HepG2 (cell line): ENCODE measurements at regions not wholly inside any gene's neighbourhood (a gene's known extent, or its start where the extent isn't known, plus 50 kb on each side); places are given as distances from the start of the nearest gene placed in this dataset.

Experiments
- ATAC-seq: fragments of 200-7000 bp; cut with Tn5 transposase; 3 replicates; pipeline ENCODE4 v1.9.1; 2020; ENCODE audit warnings: mild to moderate bottlenecking, moderate library complexity
- BruUV-seq: library from RNA; stranded (reverse); fragments of 400-500 nt; replicated peaks from 2 replicates; lab custom pipeline; 2021; lab: Mats Ljungman, UMichigan
- CTCF ChIA-PET: fragments of 300-600 bp; formaldehyde crosslinking; extraction: SDS; loops from one replicate; lab custom pipeline; 2021; ENCODE audit warnings: low total read pairs, inconsistent platforms, low intra/inter-chr PET ratio; lab: Yijun Ruan, JAX
- POLR2A ChIA-PET: fragments of 350-600 bp; sonication (Branson Sonifier 250); formaldehyde crosslinking; loops from one replicate; lab custom pipeline; 2020; ENCODE audit warnings: antibody characterized with exemption, inconsistent platforms; lab: Yijun Ruan, JAX
- DNase-seq: peaks from one replicate; pipeline ENCODE4 v3.0.0-alpha.2; 2015; ENCODE audit warnings: low spot score
- FAIRE-seq: peaks from 3 replicates; lab custom pipeline; 2011; peaks lifted over from hg19 to GRCh38; lab: Jason Lieb, UNC
- H2AFZ ChIP-seq: one replicate; pipeline ENCODE4 v1.6.1; 2011; ENCODE audit warnings: low read length, inconsistent platforms
- H3K27ac ChIP-seq: fragments of 300-600 bp; 3 replicates; pipeline ENCODE4 v1.8.0; 2011; ENCODE audit warnings: mixed run types, mild to moderate bottlenecking, mixed read lengths, low read length, inconsistent platforms; ENCODE audit not compliant: insufficient read depth; ENCODE audit errors: extremely low read length
- H3K27me3 ChIP-seq, 2 experiments: fragments of 200-600 bp in 1 of 2; 2 replicates in 1 of 2; 3 replicates in 1 of 2; pipeline versions ENCODE4 v1.6.0 to v1.8.0; 2011; ENCODE audit warnings: low read length in 2 of 2, mild to moderate bottlenecking in 2 of 2, moderate library complexity in 2 of 2, inconsistent platforms in 1 of 2; ENCODE audit not compliant: insufficient read depth in 2 of 2, control insufficient read depth in 1 of 2
- H3K36me3 ChIP-seq, 2 experiments: fragments of 200-600 bp in 1 of 2; replicated peaks in 1 of 2; 2 replicates in 1 of 2; 3 replicates in 1 of 2; pipeline versions ENCODE4 v1.5.1 to v1.8.0; 2011; ENCODE audit warnings: low read length in 2 of 2, inconsistent platforms in 1 of 2; ENCODE audit not compliant: insufficient read depth in 2 of 2, control insufficient read depth in 1 of 2
- H3K4me1 ChIP-seq: 2 replicates; pipeline ENCODE4 v1.5.1; 2012; ENCODE audit warnings: low read length, inconsistent platforms; ENCODE audit not compliant: insufficient read depth
- H3K4me2 ChIP-seq: 2 replicates; pipeline ENCODE4 v1.6.0; 2011; ENCODE audit warnings: low read depth, low read length, inconsistent platforms
- H3K4me3 ChIP-seq, 3 experiments: fragments of 200-600 bp in 1 of 3; sonication (generic), shearing (Covaris generic) in 1 of 3; replicated peaks in 1 of 3; 2 replicates each; pipeline ENCODE4 v1.5.1; 2011 to 2016; ENCODE audit warnings: low read length in 3 of 3, inconsistent platforms in 2 of 3, low read depth in 2 of 3, mild to moderate bottlenecking in 2 of 3, control low read depth in 1 of 3, mixed read lengths in 1 of 3; ENCODE audit not compliant: insufficient read depth in 1 of 3
- H3K79me2 ChIP-seq: one replicate; pipeline ENCODE4 v1.6.1; 2011; ENCODE audit warnings: low read length, inconsistent platforms; ENCODE audit not compliant: insufficient read depth
- H3K9ac ChIP-seq: 2 replicates; pipeline ENCODE4 v1.6.0; 2011; ENCODE audit warnings: mild to moderate bottlenecking, low read depth, low read length, inconsistent platforms; ENCODE audit not compliant: insufficient read depth
- H3K9me3 ChIP-seq: 2 replicates; pipeline ENCODE4 v1.5.1; 2012; ENCODE audit warnings: mild to moderate bottlenecking, low read length
- H4K20me1 ChIP-seq: 2 replicates; pipeline ENCODE4 v1.6.0; 2011; ENCODE audit warnings: inconsistent platforms, mild to moderate bottlenecking, low read length, moderate library complexity; ENCODE audit not compliant: insufficient read depth
- DNMT3B ChIP-seq: conservative IDR thresholded peaks from 2 replicates; pipeline ENCODE4 v1.6.1; 2016; ENCODE audit warnings: missing biosample characterization, control low read depth
- FOXM1 ChIP-seq: sonication (generic); formaldehyde crosslinking; IDR thresholded peaks from 2 replicates; pipeline ENCODE4 v1.5.0; 2020; ENCODE audit warnings: missing genetic modification reagents
- HMG20A ChIP-seq: IDR thresholded peaks from 2 replicates; pipeline ENCODE4 v1.6.1; 2016; ENCODE audit warnings: borderline replicate concordance
- NFKB2 ChIP-seq: sonication (generic); formaldehyde crosslinking; IDR thresholded peaks from 2 replicates; pipeline ENCODE4 v1.4.0; 2020; ENCODE audit warnings: missing genetic modification reagents, borderline replicate concordance
- POGK ChIP-seq: sonication (generic); formaldehyde crosslinking; conservative IDR thresholded peaks from 2 replicates; pipeline ENCODE4 v1.8.0; 2022; ENCODE audit warnings: mild to moderate bottlenecking, moderate library complexity, missing genetic modification reagents
- REXO4 ChIP-seq: sonication (generic); formaldehyde crosslinking; IDR thresholded peaks from 2 replicates; pipeline ENCODE4 v1.8.0; 2022; ENCODE audit warnings: missing genetic modification reagents, mild to moderate bottlenecking, borderline replicate concordance
- RFX5 ChIP-seq: IDR thresholded peaks from 2 replicates; pipeline ENCODE4 v1.6.1; 2011; ENCODE audit warnings: low read depth, low read length, improper control_type of control experiment
- SMARCE1 ChIP-seq: fragments of 450-650 bp; IDR thresholded peaks from 2 replicates; pipeline ENCODE4 v1.6.1; 2017; ENCODE audit warnings: borderline replicate concordance
- SYNCRIP ChIP-seq: fragments of 200-400 bp; formaldehyde crosslinking; IDR thresholded peaks from 2 replicates; pipeline ENCODE4 v1.6.1; 2018; ENCODE audit warnings: mild to moderate bottlenecking, low read depth, low read length; ENCODE audit not compliant: insufficient read depth
- TBL1XR1 ChIP-seq: fragments of 150-350 bp; IDR thresholded peaks from 2 replicates; pipeline ENCODE4 v1.6.1; 2014; ENCODE audit warnings: borderline replicate concordance, low read length; ENCODE audit not compliant: partially characterized antibody
- TGIF2 ChIP-seq: IDR thresholded peaks from 2 replicates; pipeline ENCODE4 v1.6.1; 2016; ENCODE audit warnings: control low read depth, missing compliant biosample characterization
- XRCC5 ChIP-seq: fragments of 200-400 bp; formaldehyde crosslinking; optimal IDR thresholded peaks from 2 replicates; pipeline ENCODE3; 2017; ENCODE audit warnings: mild to moderate bottlenecking, low read length
- ZBTB8A ChIP-seq: sonication (generic); formaldehyde crosslinking; IDR thresholded peaks from 2 replicates; pipeline ENCODE4 v1.4.0; 2020; ENCODE audit warnings: mild to moderate bottlenecking, low read depth, missing genetic modification reagents, borderline replicate concordance
- ZNF224 ChIP-seq: sonication (generic); formaldehyde crosslinking; IDR thresholded peaks from 2 replicates; pipeline ENCODE4 v1.5.0; 2020; ENCODE audit warnings: mild to moderate bottlenecking, missing genetic modification reagents
- ZNF33B ChIP-seq: sonication (generic); formaldehyde crosslinking; IDR thresholded peaks from 2 replicates; pipeline ENCODE4 v1.5.1; 2020; ENCODE audit warnings: mild to moderate bottlenecking, missing genetic modification reagents
- ZNF407 ChIP-seq: sonication (generic); formaldehyde crosslinking; IDR thresholded peaks from one replicate; pipeline ENCODE4 v1.5.1; 2020; ENCODE audit warnings: mild to moderate bottlenecking, missing genetic modification reagents; ENCODE audit errors: not compliant biosample characterization
- ZNF737 ChIP-seq: sonication (generic); formaldehyde crosslinking; IDR thresholded peaks from 2 replicates; pipeline ENCODE4 v1.5.0; 2020; ENCODE audit warnings: missing genetic modification reagents, mild to moderate bottlenecking, borderline replicate concordance
- ZNF788 ChIP-seq: sonication (generic); formaldehyde crosslinking; IDR thresholded peaks from 2 replicates; pipeline ENCODE4 v1.5.0; 2020; ENCODE audit warnings: mild to moderate bottlenecking, missing genetic modification reagents, borderline replicate concordance
- WGBS: methylation state at CpG from one replicate; pipeline ENCODE4 v1.1.6; 2017; ENCODE audit warnings: low lambda C conversion rate; 5-methylcytosine and 5-hydroxymethylcytosine counted together
- in situ Hi-C: cut with HindIII; loops from 2 replicates; pipeline ENCODE4 v1.10.0; 2017; ENCODE audit warnings: low pct_unique_long_range_greater_than_20kb; ENCODE audit not compliant: extremely low pct_ligation_motif_present
- intact Hi-C: fragments of 100-400 bp; cut with micrococcal nuclease; formaldehyde crosslinking; loops from one replicate; pipeline ENCODE4 v1.10.0; 2022; ENCODE audit not compliant: unreplicated experiment

- no TSS peak for BruUV-seq
- in situ Hi-C loops (no loop called here), intact Hi-C loops (loop anchor here (5.0 kb wide), 3 partner anchors 57 to 328 kb away; no protein-coding TSS in a partner anchor)
- no peak overlapping the region for H2AFZ ChIP-seq
- no peak overlapping the region for H3K4me3 ChIP-seq
- no peaks in the 10 kb centered on the region for H3K27me3 ChIP-seq
- CTCF ChIA-PET = no interaction called here
- H4K20me1 ChIP-seq = no peaks in the 10 kb centered on the region
- H3K4me1 ChIP-seq = peaks cover 65% of the 10 kb centered on the region
- no peak overlapping the region for H3K9ac ChIP-seq
- no peaks in the 10 kb centered on the region for H3K79me2 ChIP-seq
- no peak for FAIRE-seq
- H3K36me3 ChIP-seq = no peaks in the 10 kb centered on the region
- no peaks in the 10 kb centered on the region for H3K9me3 ChIP-seq
- ATAC-seq = no peak
- H3K27ac ChIP-seq = no peak overlapping the region
- DNase-seq = no peak
- H3K4me2 ChIP-seq = no peak overlapping the region
- POLR2A ChIA-PET = no interaction called here
- WGBS = 100% methylated on average over 1 of the region's 1 CpG
- no peak for TF ChIP-seq SMARCE1
- TF ChIP-seq REXO4 (CRISPR knock-in tag) = no peak
- no peak for TF ChIP-seq TGIF2
- TF ChIP-seq ZNF737 (CRISPR knock-in tag) = no peak
- TF ChIP-seq NFKB2 (CRISPR knock-in tag) = no peak
- no peak for TF ChIP-seq FOXM1 (CRISPR knock-in tag)
- TF ChIP-seq XRCC5 = no peak
- TF ChIP-seq HMG20A = no peak
- TF ChIP-seq ZNF224 (CRISPR knock-in tag) = no peak
- no peak for TF ChIP-seq DNMT3B (CRISPR knock-in tag)
- TF ChIP-seq ZNF788 (CRISPR knock-in tag) = no peak
- TF ChIP-seq ZNF407 (CRISPR knock-in tag) = no peak
- no peak for TF ChIP-seq ZNF33B (CRISPR knock-in tag)
- no peak for TF ChIP-seq SYNCRIP
- TF ChIP-seq ZBTB8A (CRISPR knock-in tag) = no peak
- no peak for TF ChIP-seq TBL1XR1
- no peak for TF ChIP-seq RFX5
- TF ChIP-seq POGK = no peak
These were observed 228.3 kb upstream of the ELL2 start for GRCh38 chr5:96189987-96190386.
